ENCODE measurements at regions not wholly inside any gene's neighbourhood (a gene's known extent, or its start where the extent isn't known, plus 50 kb on each side); places are given as distances from the start of the nearest gene placed in this dataset.

DNA sequence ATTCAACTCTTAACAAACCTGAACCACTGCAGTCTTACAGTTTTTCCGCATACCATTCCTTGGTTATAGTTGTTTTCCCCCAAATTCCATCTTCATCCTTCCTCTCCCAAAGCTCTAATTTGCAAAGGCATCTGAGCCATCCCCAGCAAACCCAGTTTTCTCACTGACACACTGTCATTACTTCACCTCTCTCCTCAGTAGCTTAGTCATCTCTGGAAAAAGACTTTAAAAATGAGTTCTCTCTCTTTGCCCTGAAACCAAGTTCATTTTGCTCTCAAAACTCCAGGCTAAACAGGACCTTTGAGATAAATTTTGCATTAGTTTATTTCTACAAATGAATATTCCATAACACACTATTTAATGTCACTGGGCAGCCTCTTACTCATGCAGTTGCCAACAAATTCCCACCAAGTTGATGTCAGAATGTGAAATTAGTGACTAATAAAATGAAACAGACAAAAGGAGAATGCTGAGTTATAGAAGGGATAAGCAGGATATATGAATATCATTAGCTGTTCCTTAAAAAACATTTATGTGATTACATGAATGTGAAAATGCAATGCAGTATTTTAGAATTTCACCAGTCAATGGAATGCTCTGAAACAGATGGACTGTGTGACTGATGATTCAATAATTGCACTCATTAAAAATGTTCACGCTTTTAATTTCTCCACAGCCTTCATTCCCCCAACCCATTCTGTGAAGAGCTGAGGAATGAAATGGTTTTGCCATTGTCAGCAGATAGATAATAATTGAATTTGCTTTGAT lies 107.4 kb upstream of the DMAC1 start:
- no peak overlapping the region for H3K4me3 Mint-ChIP-seq
- CTCF ChIA-PET = no interaction called here

DNA sequence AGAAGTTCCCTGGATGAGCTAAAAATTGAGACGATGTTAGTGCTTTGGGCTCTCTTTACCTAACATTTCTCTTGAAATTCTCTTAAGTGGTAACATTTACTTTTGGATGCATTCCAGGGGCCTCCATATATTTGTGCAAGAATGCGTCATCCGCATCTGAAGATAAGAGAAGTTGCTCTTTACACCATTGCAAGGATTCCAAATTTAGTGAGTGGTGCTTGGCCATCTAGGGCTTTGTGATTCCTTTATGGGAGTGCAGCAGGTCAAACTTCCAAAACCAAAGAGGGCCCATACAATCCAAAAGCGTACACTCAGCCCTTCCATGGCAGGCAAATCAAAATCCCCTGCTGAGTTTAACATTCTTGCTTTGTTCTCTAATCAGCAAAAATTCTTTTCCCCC lies 102.0 kb upstream of the DMAC1 start:
- no peak for DNase-seq
- Mint-ChIP-seq H3K27ac (no peak overlapping the region), H3K9me3 (no peaks in the 10 kb centered on the region), H3K36me3 (ENCODE audit: low read depth) (no peaks in the 10 kb centered on the region), H3K4me3 (no peak overlapping the region), H3K4me1 (no peaks in the 10 kb centered on the region), H3K27me3 (peaks cover 1% of the 10 kb centered on the region)
- TF ChIP-seq, protein P1, sequence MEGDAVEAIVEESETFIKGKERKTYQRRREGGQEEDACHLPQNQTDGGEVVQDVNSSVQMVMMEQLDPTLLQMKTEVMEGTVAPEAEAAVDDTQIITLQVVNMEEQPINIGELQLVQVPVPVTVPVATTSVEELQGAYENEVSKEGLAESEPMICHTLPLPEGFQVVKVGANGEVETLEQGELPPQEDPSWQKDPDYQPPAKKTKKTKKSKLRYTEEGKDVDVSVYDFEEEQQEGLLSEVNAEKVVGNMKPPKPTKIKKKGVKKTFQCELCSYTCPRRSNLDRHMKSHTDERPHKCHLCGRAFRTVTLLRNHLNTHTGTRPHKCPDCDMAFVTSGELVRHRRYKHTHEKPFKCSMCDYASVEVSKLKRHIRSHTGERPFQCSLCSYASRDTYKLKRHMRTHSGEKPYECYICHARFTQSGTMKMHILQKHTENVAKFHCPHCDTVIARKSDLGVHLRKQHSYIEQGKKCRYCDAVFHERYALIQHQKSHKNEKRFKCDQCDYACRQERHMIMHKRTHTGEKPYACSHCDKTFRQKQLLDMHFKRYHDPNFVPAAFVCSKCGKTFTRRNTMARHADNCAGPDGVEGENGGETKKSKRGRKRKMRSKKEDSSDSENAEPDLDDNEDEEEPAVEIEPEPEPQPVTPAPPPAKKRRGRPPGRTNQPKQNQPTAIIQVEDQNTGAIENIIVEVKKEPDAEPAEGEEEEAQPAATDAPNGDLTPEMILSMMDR (IDR thresholded peaks at IDR 0.05) = no peak
- CTCF ChIA-PET = no interaction called here
- intact Hi-C loops (cut with micrococcal nuclease) = no loop called here
- no peak for ATAC-seq (ENCODE audit: low read depth)
- POLR2A ChIA-PET = no interaction called here

More for the DNA sequence above, 107.4 kb upstream of the DMAC1 start:
- Mint-ChIP-seq H3K9me3 (no peaks in the 10 kb centered on the region), H3K4me1 (no peaks in the 10 kb centered on the region), H3K27me3 (peaks cover 1% of the 10 kb centered on the region), H3K36me3 (ENCODE audit: low read depth) (no peaks in the 10 kb centered on the region), H3K27ac (no peak overlapping the region)
- DNase-seq = no peak
- ATAC-seq (ENCODE audit: low read depth) = no peak
- intact Hi-C loops (cut with micrococcal nuclease) = no loop called here
- TF ChIP-seq, protein P1 (IDR thresholded peaks at IDR 0.05) = no peak
- POLR2A ChIA-PET = interaction anchor here (0.7 kb wide), 1 partner anchor 11 kb away, joined by 3 read pairs; no protein-coding TSS in a partner anchor

DNA sequence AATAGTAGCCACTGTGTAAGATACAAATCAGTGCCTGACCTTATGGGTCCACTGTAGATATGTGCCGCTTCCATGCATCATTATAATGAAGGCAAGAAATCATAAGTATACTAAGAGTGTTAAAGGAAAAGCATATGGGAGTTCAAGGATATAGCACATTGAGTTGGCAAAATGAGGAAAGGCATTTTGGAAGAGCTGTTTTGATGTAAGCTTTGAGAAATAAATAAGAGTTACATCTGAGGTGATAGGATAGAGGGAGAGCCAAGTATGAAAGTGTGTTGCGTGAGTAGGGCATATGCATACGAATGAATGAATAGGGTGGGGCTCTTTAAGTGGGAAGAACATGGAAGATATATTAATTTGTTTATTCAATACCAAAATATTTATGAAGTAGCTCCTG lies 101.0 kb upstream of the DMAC1 start:
- no peaks in the 10 kb centered on the region for H3K36me3 Mint-ChIP-seq (ENCODE audit: low read depth)
- intact Hi-C loops (cut with micrococcal nuclease) = no loop called here
- no peaks in the 10 kb centered on the region for H3K4me1 Mint-ChIP-seq
- no peak for DNase-seq
- ATAC-seq (ENCODE audit: low read depth) = no peak
- H3K4me3 Mint-ChIP-seq = no peak overlapping the region
- TF ChIP-seq, protein P1 (IDR thresholded peaks at IDR 0.05) = no peak
- ChIA-PET CTCF (no interaction called here), POLR2A (no interaction called here)
- no peak overlapping the region for H3K27ac Mint-ChIP-seq
- H3K9me3 Mint-ChIP-seq = no peaks in the 10 kb centered on the region
- H3K27me3 Mint-ChIP-seq = peaks cover 1% of the 10 kb centered on the region

DNA sequence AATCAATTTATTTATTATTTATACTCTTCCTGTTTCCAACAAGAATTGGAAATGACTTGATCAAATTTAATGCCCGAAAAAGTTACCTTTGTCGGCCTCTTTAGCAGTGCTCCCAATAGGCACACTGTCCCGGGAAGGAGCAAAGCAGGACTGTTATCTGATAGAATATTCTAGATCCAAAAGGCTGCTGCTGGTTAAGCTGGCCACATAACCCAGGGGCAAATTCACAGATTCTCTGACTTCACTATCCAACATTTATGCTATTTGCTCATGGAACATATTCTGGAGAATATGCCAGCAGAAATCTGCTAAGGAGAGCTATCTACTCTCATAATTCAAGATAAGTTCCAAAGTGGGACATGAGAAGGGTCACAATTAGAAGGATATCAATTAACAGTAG lies 100.2 kb upstream of the DMAC1 start:
- DNase-seq (no peak), ATAC-seq (ENCODE audit: low read depth) (no peak)
- ChIA-PET CTCF (no interaction called here), POLR2A (no interaction called here)
- no peaks in the 10 kb centered on the region for H3K36me3 Mint-ChIP-seq (ENCODE audit: low read depth)
- TF ChIP-seq, protein P1 (IDR thresholded peaks at IDR 0.05) = no peak
- intact Hi-C loops (cut with micrococcal nuclease) = no loop called here
- H3K4me3 Mint-ChIP-seq = no peak overlapping the region
- no peak overlapping the region for H3K27ac Mint-ChIP-seq
- no peaks in the 10 kb centered on the region for H3K9me3 Mint-ChIP-seq
- no peaks in the 10 kb centered on the region for H3K4me1 Mint-ChIP-seq
- peaks cover 1% of the 10 kb centered on the region for H3K27me3 Mint-ChIP-seq

DNA sequence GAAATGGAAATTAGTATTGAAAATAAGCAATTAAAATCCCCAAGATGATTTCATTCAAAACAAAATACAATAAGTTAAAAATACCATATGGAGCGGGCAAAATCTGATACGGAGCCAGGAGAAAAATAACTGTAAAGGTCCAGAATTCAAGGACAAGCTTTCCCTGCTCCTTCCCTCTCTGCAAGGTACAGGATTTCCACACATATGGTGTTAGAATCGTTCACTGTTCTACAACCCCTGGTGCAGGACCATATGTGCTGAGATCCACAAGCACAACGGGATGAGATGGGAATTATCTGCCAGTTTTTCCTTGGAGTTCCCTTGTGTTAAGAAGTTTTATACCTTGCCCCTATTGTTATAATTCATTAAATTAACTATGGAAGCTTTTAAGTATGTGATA lies 94.7 kb upstream of the DMAC1 start:
- intact Hi-C loops (cut with micrococcal nuclease) = no loop called here
- Mint-ChIP-seq H3K36me3 (ENCODE audit: low read depth) (no peaks in the 10 kb centered on the region), H3K27me3 (no peaks in the 10 kb centered on the region), H3K27ac (no peak overlapping the region), H3K4me1 (no peaks in the 10 kb centered on the region), H3K9me3 (no peaks in the 10 kb centered on the region), H3K4me3 (no peak overlapping the region)
- DNase-seq = no peak
- no peak for ATAC-seq (ENCODE audit: low read depth)
- ChIA-PET POLR2A (no interaction called here), CTCF (no interaction called here)
- TF ChIP-seq, protein P1 (IDR thresholded peaks at IDR 0.05) = no peak
